Gastroesophageal sphincter (tissue), 3 donors: ENCODE measurements at regions not wholly inside any gene's neighbourhood (a gene's known extent, or its start where the extent isn't known, plus 50 kb on each side); places are given as distances from the start of the nearest gene placed in this dataset.

ENCODE experiments used
- EP300 ChIP-seq: sonication (generic); formaldehyde crosslinking; IDR thresholded peaks from one replicate; pipeline ENCODE4 v1.6.1; 2017; ENCODE audit warnings: antibody characterized with exemption, mild to moderate bottlenecking
- TF ChIP-seq, protein P1 (sequence below), 4 experiments: fragments of 200-600 bp in 2 of 4; fragments of 450-650 bp in 2 of 4; sonication (generic) in 1 of 4; IDR thresholded peaks; one replicate each; pipeline ENCODE4 v1.5.1; 2017 to 2019; ENCODE audit warnings: antibody characterized with exemption in 4 of 4, mild to moderate bottlenecking in 2 of 4, moderate library complexity in 2 of 4

DNA sequence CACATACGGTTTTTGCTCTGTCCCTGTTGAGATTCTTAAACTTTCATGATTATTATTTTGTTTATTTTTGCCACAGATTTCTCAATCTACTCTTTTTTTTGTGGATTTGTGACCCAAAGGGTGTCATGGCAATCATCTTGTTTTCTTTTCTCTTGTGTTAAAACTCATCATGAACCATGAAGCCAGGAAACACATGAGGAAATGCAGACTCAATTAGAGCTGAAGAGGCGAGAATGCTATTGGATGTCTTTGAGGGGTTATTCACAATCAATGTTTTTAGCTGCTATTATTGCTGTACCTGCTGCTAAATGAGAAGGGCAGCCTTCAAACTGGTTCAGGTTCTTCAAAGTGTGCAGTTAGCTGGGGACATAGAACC is 99.5 kb upstream of the MMADHC start:
- TF ChIP-seq, protein P1, sequence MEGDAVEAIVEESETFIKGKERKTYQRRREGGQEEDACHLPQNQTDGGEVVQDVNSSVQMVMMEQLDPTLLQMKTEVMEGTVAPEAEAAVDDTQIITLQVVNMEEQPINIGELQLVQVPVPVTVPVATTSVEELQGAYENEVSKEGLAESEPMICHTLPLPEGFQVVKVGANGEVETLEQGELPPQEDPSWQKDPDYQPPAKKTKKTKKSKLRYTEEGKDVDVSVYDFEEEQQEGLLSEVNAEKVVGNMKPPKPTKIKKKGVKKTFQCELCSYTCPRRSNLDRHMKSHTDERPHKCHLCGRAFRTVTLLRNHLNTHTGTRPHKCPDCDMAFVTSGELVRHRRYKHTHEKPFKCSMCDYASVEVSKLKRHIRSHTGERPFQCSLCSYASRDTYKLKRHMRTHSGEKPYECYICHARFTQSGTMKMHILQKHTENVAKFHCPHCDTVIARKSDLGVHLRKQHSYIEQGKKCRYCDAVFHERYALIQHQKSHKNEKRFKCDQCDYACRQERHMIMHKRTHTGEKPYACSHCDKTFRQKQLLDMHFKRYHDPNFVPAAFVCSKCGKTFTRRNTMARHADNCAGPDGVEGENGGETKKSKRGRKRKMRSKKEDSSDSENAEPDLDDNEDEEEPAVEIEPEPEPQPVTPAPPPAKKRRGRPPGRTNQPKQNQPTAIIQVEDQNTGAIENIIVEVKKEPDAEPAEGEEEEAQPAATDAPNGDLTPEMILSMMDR (IDR thresholded peaks at IDR 0.05) = no peak
- TF ChIP-seq EP300 = no peak
